AG04449 (cell line): ENCODE measurements at regions not wholly inside any gene's neighbourhood (a gene's known extent, or its start where the extent isn't known, plus 50 kb on each side); places are given as distances from the start of the nearest gene placed in this dataset.

ENCODE experiments used
- CTCF ChIA-PET: fragments of 350-600 bp; formaldehyde crosslinking; extraction: SDS; loops from one replicate; lab custom pipeline; 2021; ENCODE audit warnings: antibody characterized with exemption; lab: Yijun Ruan, JAX
- POLR2A ChIA-PET: fragments of 400-600, 350-600 bp; formaldehyde crosslinking; extraction: SDS; loops from one replicate; lab custom pipeline; 2020; ENCODE audit warnings: antibody characterized with exemption, inconsistent platforms; lab: Yijun Ruan, JAX
- DNase-seq: peaks from one replicate; pipeline ENCODE4 v3.0.0-alpha.2; 2010; ENCODE audit warnings: low read depth, low spot score
- H3K4me3 ChIP-seq: 2 replicates; pipeline ENCODE4 v1.5.1; 2011; ENCODE audit warnings: low read depth, mild to moderate bottlenecking, control low read depth, low read length
- TF ChIP-seq, protein P1 (sequence below): IDR thresholded peaks from one replicate; pipeline ENCODE4 v1.5.1; 2011; ENCODE audit warnings: mild to moderate bottlenecking, moderate library complexity, low read length, control low read depth, inconsistent platforms; ENCODE audit not compliant: insufficient read depth; ENCODE audit errors: missing control alignments

DNA sequence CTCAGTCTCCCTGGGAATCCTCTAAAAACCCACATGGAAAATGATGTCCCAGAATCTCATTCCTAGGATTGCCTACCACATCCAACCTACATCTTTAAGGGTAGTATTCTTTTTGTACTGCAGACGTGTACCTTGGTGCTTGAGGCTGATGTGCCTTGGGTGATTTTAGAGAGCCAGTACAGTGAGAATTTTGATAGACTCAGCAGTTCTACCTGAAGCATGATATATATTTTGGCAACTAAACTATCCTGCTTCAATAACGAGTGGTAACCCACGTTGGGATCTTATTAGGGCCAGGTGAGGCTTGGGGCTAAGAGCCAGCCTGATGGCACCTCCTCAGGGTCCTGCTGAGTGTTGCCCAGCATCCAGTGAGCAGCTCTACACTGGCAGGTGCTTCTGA is 140.4 kb downstream of the ZNF518B start:
- DNase-seq = no peak
- CTCF ChIA-PET = no interaction called here
- TF ChIP-seq, protein P1, sequence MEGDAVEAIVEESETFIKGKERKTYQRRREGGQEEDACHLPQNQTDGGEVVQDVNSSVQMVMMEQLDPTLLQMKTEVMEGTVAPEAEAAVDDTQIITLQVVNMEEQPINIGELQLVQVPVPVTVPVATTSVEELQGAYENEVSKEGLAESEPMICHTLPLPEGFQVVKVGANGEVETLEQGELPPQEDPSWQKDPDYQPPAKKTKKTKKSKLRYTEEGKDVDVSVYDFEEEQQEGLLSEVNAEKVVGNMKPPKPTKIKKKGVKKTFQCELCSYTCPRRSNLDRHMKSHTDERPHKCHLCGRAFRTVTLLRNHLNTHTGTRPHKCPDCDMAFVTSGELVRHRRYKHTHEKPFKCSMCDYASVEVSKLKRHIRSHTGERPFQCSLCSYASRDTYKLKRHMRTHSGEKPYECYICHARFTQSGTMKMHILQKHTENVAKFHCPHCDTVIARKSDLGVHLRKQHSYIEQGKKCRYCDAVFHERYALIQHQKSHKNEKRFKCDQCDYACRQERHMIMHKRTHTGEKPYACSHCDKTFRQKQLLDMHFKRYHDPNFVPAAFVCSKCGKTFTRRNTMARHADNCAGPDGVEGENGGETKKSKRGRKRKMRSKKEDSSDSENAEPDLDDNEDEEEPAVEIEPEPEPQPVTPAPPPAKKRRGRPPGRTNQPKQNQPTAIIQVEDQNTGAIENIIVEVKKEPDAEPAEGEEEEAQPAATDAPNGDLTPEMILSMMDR = no peak
- POLR2A ChIA-PET = no interaction called here
- H3K4me3 ChIP-seq = no peak overlapping the region

DNA sequence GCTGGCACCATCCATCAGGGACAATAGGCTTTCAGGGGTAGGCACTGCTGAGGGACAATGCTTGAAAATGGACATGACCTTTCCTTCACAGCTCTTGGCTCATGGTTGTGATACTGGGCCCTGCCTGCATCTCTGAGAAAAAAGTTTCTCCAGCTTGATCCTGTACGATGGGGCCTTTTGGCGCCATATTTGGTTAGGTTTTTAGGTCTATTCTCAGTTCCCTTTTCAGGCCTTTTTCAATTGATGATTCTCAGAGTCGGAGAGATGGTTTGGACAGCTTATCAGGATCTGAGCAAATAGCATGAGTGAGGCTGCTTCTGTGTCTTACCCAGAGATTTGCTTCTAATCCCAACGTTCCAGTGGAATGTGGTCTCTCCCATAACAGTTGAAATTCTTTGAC is 141.6 kb downstream of the ZNF518B start:
- no peak for DNase-seq
- ChIA-PET CTCF (no interaction called here), POLR2A (no interaction called here)
- TF ChIP-seq, protein P1 = no peak
- no peak overlapping the region for H3K4me3 ChIP-seq

GRCh38 chr4:10312568-10312967 is 144.7 kb downstream of the ZNF518B start:
- ChIA-PET CTCF (no interaction called here), POLR2A (no interaction called here)
- no peak overlapping the region for H3K4me3 ChIP-seq
- no peak for DNase-seq
- TF ChIP-seq, protein P1 = no peak

GRCh38 chr4:10311939-10312338 is 145.3 kb downstream of the ZNF518B start:
- DNase-seq = no peak
- ChIA-PET CTCF (no interaction called here), POLR2A (no interaction called here)
- TF ChIP-seq, protein P1 = no peak
- no peak overlapping the region for H3K4me3 ChIP-seq

- H3K4me3 ChIP-seq = no peak overlapping the region
- no peak for DNase-seq
- TF ChIP-seq, protein P1 = no peak
- CTCF ChIA-PET = no interaction called here
- POLR2A ChIA-PET = no interaction called here
These were observed 151.4 kb downstream of the ZNF518B start for GRCh38 chr4:10305816-10306215.

GRCh38 chr4:10303291-10303690 is 153.9 kb downstream of the ZNF518B start:
- ChIA-PET CTCF (no interaction called here), POLR2A (no interaction called here)
- TF ChIP-seq, protein P1 = no peak
- no peak overlapping the region for H3K4me3 ChIP-seq
- DNase-seq = no peak
